ENCODE measurements at regions not wholly inside any gene's neighbourhood (a gene's known extent, or its start where the extent isn't known, plus 50 kb on each side); places are given as distances from the start of the nearest gene placed in this dataset.

DNA sequence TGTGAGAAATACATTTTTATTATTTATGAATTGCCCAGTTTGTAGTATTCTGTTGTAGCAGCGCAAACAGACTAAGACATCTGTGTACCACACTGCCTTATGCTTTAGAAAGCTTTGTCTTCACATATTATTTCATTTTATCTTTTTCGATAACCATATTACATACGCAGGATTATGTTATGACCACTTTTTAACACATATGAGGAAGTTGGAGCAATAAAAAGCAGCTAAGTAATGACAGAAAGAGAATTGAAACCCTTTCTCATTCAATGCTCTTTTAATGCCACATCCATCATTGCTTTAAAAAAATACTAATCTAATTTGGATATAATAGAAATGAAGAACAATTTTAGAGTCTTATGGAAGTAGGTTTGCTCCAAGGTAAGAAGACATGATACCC, 99.7 kb downstream of the CT47B1 start:
- no peak overlapping the region for H3K4me2 ChIP-seq (ENCODE audit: insufficient read depth, insufficient read length, low read length)
- Mint-ChIP-seq H3K4me3 (no peak overlapping the region), H3K9me3 (peaks cover 45 to 60% of the 10 kb centered on the region in 2 experiments), H3K27ac (no peak overlapping the region), H3K36me3 (ENCODE audit: insufficient read depth in 1 of 3, low read depth in 3 of 3) (no peaks in the 10 kb centered on the region), H3K27me3 (ENCODE audit: low read depth) (peaks cover 50% of the 10 kb centered on the region), H3K4me1 (no peaks in the 10 kb centered on the region)
- no peak overlapping the region for H4K5ac ChIP-seq (ENCODE audit: insufficient read length, low read depth, low read length)
- H3K9ac ChIP-seq (ENCODE audit: extremely low read depth, insufficient read length, low read length): no peak overlapping the region
- no peak overlapping the region for H3K27ac ChIP-seq (ENCODE audit: insufficient read length, low read depth, low read length)
- no peak overlapping the region for H2BK120ac ChIP-seq (ENCODE audit: low read depth, low read length, poor library complexity, severe bottlenecking)
- H4K20me1 ChIP-seq (ENCODE audit: control insufficient read depth, insufficient read depth, insufficient read length): no peaks in the 10 kb centered on the region
- no peak overlapping the region for H3T11ph ChIP-seq (ENCODE audit: low read length)
- no peak overlapping the region for H2BK12ac ChIP-seq (ENCODE audit: insufficient read length, low read depth, low read length)
- no peak for DNase-seq
- H2BK15ac ChIP-seq (ENCODE audit: low read depth, low read length): no peak overlapping the region
- no peak overlapping the region for H2AK5ac ChIP-seq (ENCODE audit: insufficient read length, low read length)
- peaks cover 24% of the 10 kb centered on the region for H3K9me3 ChIP-seq (ENCODE audit: control insufficient read depth, low read depth, low read length)
- H3K18ac ChIP-seq (ENCODE audit: insufficient read length, low read depth, low read length): no peak overlapping the region
- no peaks in the 10 kb centered on the region for H3K23me2 ChIP-seq (ENCODE audit: insufficient read length, low read depth, low read length, poor library complexity, severe bottlenecking)
- H2AFZ ChIP-seq (ENCODE audit: low read length): no peak overlapping the region
- H3K23ac ChIP-seq (ENCODE audit: insufficient read length, low read depth, low read length): no peak overlapping the region
- H3K79me1 ChIP-seq (ENCODE audit: insufficient read depth, low read depth, low read length, poor library complexity, severe bottlenecking): no peaks in the 10 kb centered on the region
- no peaks in the 10 kb centered on the region for H3K4me1 ChIP-seq (ENCODE audit: insufficient read depth, low read length)
- H3K79me2 ChIP-seq (ENCODE audit: insufficient read depth, low read length): no peaks in the 10 kb centered on the region
- no peak overlapping the region for H3K56ac ChIP-seq (ENCODE audit: insufficient read length, low read depth, low read length)
- no peak overlapping the region for H2BK5ac ChIP-seq (ENCODE audit: insufficient read length, low read length)
- no peak overlapping the region for H3K14ac ChIP-seq (ENCODE audit: insufficient read depth, low read length)
- no CpG with 5 or more reads among the region's 3 CpGs for WGBS (ENCODE audit: extremely low coverage, insufficient read length, low lambda C conversion rate)
- H4K91ac ChIP-seq (ENCODE audit: insufficient read length, low read depth, low read length): no peak overlapping the region
- H2BK20ac ChIP-seq (ENCODE audit: low read depth, low read length, poor library complexity, severe bottlenecking): no peak overlapping the region
- TF ChIP-seq CTCF (conservative IDR thresholded peaks at IDR 0.05): no peak
- H3K4ac ChIP-seq (ENCODE audit: low read depth, low read length): no peak overlapping the region
- H3K27me3 ChIP-seq (ENCODE audit: insufficient read depth, low read length): no peaks in the 10 kb centered on the region
- no peak overlapping the region for H4K8ac ChIP-seq (replicated peaks; ENCODE audit: insufficient read length, low read depth, low read length)
